NCI-H345 treated with DMSO at 0.1 percent for 48 hours (cell line): ENCODE measurements at regions not wholly inside any gene's neighbourhood (a gene's known extent, or its start where the extent isn't known, plus 50 kb on each side); places are given as distances from the start of the nearest gene placed in this dataset.

Experiments
- DNase-seq: peaks from one replicate; lab custom pipeline; 2025; ENCODE audit not compliant: unreplicated experiment; lab: John Stamatoyannopoulos, UW

DNA sequence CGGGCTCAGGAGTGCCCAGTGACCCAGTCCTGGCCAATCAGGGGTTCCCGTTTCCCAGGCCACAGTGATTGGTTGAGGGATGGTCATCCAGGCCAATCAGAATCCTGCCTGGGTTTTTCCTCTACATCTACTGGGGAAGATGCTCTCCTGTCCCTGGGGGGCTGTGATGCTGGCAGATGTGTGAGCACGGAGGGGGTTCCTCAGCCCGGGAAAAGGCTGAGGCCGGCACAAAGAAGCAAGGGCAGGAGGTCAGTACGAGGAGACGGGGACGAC is 171.2 kb downstream of the CTTN start:
- no peak for DNase-seq

DNA sequence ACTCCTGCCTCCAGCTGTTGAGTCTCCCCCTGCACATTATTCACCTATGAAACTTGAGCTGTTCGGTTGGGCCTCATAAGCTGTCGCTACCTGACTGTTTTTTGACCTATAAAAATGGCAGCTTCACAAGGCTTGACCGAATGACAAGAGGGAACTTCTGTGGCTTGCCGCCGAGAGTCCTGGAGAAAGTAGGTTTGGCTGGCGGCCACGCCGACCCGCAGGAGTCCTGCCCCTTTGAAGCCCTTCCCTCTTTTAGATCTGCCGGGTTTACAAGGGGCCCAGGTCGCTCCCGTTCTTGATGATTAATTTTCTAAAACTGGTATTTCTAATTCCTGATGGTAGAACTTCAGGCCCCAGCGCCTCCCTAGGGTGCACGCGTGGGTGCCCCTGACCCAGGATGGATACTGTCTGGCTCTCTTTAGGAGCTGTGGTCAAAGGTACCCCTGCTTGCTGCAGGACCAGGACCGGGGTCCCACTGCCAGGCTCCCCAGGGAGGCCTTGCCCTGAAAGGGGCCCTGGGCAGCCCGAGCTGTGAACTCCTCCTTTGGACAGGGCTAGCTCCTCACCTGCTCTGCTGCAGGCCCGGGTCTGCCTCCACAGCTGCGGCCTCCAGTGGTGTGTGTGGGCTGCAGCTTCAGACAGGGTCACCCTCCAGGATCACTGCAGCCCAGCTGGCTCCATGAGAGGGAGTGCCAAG is 171.8 kb downstream of the CTTN start:
- no peak for DNase-seq

DNA sequence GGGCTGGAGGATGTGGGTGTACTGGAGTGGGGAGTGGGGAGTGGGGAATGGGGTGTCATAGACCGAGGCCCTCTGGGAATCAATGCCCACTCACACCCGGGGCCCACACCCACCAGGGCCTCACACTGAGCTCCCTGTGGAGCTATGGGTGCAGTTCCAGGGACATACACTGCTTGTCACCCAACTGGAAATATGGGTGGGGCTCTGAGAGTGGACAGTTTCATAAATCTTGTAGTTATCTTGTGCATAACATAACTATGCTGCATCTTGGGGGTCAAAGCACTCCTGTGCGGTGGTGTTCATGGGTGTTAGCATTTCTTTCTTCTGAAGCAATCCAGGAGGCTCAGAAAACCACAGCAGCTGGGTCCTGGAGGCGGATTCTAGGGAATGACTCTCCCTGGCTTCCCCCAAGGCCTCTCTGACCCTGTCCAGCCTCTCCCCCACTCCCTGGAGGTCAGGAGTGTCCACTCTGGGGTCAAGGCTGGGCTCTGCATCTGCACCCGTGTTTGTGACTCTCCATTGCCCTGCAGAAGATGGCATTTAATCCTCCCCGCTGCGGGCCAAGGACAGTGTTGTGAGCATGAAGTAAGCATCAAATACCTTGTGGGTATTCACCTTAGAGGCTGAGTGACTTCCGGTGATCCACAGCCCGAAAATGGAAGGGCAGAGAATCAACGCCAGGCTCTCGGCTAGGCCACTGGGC is 172.5 kb downstream of the CTTN start:
- DNase-seq, result no peak

DNA sequence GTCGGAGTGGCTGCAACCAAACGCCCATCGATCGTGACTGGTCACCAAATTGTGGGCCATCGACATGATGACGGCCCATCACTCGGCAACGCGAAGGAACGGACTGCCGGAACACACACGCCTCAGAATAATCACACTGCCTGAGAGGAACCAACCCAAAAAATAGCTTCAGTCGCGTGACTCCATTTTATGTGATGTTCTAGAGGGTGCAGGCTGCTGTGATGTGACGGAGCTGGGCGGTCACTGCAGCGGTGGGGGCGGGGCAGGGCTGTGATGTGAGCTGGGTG is 174.6 kb downstream of the CTTN start:
- DNase-seq, result no peak

DNA sequence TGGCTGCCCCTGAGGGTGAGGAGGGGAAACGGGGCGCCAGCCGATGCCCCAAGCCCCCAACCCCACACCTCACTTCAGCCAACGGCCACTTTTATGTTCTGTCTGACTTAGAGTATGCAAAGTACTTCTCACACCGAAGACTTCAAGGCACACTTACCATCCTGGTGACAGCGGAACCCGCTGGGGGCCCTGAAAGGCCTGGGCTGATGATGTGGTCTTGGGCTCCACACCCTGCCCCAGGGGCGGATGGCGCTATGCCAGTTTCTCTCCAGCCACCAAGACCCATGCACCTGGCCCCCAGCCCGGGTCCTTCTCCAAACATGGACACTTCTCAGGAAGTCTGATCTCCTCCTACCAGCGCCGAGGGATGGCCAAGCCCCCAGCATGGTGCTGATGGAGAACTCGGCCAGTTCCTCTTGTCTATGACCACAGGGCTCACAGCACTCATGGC is 175.4 kb downstream of the CTTN start:
- no peak for DNase-seq

DNA sequence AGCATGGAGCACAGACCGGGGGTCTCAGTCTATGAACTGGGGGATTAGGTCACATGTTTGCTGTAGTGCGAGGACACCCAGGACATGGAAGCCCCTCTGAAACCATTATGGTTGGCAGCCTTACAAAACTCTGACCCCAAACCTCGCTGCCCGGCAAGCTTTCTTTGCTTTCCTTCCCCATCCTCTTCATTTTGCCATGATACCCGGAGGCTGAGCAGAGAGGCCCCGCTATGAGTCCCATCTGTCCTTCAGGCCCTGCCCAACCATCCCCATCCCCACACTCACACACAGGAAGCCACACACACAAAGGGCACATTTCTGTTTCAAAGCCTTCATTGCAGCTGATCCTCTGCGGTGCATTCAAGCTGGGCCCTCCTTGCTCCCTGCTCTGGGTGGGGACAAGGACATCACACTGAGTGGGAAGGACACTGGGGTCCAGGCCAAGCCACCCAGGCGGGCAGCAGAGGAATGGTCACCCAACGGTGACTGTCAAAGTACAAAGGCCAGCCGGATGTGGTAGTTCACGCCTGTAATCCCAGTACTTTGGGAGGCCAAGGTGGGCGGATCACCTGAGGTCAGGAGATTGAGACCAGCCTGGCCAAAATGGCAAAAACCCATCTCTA is 176.5 kb downstream of the CTTN start:
- DNase-seq, result no peak

DNA sequence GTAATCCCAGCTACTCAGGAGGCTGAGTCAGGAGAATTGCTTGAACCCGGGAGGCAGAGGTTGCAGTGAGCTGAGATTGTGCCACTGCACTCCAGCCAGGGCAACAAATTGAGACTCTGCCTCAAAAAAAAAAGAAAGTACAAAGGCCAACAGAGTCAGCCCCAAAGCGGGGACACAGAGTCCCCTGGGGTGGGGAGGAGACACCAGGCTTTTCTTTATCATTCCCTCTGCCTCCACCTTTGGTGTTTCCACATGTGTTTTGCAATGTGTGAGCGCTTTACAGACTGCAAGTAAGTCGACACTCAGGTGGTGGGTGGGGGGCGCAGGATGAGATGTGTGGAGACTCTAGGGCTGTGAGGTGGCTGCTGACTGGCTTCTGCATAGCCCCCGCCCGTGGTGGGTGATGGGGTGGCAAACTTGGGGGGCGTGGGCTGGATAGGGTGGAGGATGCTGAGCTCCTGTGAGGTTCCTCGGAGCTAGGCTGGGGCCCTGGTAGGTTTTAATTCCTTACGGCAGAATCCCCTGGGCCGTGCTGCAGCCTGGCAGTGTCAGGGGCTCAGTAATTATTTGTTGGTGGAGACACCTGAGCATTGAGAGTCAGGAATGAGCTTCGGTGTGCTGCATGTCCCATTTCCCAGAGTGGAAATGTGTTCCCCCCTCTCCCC is 177.2 kb downstream of the CTTN start:
- DNase-seq, result no peak

DNA sequence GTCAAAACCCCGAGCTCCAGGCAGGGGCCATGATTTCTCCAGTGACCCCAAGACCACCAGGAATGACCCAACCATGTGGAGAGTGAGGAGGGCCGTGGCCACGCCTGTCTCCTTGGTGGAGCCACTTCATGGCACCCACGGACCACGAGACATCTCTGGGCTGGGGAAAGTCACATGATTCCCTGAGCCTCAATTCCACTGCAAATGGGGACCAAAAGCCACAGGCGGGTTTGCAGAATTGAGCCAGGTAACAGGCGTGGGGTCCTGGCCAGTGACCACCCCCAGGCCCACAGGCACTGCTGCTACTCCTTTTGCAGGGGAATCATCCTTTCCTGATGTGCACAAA is 178.9 kb downstream of the CTTN start:
- DNase-seq, result no peak

DNA sequence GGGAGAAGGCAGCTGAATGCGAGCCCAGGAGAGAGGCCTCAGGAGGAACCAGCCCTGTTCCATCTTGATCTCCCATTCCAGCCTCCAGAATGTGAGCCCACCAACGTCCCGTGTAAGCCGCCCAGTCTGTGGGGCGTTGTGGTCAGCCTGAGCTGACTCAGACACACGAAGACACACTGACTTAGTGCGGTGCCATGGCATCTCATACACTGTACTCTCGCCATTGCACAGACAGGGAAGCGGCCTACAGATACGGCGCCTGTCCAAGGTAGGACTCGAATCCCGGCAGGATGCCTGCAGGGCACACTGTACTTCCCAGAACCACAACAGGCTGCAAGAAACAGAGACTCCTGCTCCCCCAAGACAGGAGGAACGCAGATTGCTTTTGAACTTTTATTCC is 179.6 kb downstream of the CTTN start:
- DNase-seq, result no peak

DNA sequence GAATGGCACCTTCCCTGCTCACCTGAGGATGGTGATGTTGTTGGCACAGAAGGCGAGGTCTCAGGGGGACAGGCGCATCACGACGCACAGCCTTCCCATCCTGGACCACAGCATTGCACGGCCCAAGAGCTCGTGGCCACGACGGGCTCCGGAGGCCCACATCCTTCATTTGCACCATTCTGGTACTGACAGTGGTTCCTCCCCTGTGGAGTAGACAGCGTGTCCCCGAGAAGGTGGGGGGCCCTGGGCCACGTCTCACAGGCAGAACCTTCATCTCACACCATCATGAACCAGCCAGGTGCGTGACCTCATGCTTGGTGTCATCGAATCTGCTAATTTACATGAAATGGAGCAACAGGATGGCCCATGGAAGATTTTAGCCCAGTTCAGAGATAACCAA is 180.0 kb downstream of the CTTN start:
- DNase-seq, result no peak

DNA sequence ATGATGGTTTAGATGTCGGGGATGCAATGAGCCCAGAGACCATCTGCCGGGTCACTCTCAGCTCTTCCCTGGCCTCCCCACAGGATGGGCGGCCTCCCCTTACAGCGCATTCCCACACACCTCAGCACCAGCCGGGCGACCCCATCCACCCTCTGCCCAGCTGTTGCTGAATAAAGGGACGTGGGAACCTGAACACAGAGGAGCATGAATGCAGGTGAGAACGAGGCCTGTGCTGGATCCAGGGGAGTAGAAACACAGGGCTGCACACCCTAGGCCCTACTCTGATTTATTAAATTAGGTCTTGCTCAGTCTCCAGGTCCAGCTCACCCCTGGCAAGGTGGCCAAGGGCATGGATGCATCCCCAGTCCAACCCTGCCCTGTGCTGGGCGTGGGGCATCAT is 180.5 kb downstream of the CTTN start:
- no peak for DNase-seq

DNA sequence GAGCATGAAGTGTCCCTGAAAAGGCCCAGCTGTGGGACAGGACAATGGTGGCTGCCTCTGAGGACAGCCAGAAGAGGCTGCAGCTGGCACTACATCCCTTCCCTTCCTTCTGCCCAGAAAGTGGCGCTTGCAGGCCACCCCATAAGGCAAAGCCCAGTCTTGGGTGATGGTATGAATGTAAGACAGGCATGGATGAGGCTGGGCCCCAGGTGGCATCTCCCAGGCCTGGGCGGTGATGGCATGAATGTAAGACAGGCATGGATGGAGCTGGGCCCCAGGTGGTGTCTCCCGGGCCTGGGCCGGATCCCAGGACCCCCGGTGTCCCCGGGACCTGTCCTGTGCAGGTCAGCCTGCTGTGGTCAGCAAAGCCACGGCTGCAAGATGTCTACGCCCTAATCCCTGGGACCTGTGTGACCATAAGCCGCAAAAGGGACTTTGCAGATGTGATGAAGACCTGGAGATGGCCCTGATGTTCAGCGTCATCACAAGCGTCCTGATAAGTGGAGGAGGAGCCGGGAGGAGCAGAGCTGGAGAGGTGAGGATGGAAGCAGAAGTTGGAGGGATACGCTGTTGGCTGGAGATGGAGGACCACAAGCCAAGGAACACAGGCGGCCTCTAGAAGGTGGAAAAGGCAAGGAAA is 181.1 kb downstream of the CTTN start:
- DNase-seq, result no peak

DNA sequence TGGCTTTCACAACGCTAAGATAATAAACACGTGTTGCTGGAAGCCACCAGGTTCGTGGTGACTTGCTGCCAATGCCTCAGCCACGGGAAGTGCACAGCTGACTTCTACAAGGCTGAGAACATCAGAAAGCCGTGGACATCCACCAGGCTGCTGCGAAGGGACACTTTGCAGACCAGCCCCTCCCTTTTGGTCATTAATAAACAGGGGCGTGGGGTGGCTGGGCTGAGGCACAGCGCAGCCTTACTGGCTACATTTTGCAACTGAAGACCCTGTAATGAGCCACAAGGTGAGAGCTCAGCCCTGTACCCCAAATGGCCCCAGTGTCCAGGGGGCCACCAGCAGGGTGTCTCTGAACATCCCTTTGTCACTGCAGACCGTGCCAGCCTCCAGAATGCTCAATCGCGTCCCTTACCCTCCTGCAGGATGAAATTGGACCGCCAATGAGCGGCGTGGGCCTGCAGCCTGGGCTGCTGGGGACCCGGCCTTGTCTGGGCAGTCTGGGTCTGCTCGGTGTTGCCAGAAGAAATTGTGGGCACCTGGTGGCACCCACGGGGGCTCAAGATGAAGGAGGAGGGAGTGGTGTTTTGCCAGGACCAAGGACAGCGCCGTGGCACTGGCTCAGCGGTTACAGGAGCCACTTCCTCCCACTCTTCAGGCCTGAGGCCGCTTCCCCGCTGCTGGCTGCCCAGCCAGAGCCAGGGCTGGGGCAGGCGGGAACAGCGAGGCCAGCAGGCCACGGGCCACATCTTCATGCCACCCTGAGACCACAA is 181.9 kb downstream of the CTTN start:
- no peak for DNase-seq

DNA sequence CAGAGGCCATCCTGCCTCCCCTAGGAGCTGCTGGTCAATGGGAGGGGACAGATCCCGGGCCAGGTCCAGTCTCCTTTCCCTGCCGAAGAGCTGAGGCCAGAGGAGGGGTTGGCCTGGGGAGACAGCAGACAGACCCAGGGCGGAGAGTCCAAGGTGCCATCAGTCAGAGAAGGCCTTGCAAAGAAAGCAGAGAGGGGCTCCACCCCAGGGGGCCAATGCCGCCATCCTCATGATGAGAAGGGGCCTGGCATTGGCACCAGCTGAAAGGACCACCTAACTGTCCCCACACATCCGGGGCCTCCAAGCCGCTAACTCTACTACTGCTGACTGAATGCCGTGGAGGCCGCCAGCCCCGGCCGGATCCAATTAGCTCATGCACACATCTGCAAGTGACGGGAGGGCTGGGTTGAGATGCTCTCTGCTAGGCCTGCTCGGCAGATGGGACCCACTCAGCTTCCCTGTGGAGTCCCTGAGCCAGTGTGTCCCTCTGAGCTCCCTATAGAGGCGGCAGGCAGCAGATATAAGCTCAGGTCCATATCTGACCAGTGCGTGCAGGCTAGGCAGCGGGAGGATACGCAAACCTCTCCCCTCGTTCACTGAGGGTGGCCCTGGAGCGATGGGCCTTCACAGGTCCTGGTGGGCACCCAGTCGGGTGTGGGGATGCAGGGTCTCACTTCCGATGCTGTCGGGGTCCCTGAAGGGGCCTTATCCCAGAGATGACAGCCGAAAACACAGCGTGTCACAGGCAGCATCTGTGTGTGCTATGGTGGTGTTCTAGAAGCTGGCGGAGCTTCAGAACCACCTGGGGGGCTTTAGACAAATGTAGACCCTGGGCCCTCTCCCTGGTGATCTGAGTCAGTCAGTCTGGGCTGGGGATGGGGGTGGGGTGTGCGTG is 183.9 kb downstream of the CTTN start:
- no peak for DNase-seq

DNA sequence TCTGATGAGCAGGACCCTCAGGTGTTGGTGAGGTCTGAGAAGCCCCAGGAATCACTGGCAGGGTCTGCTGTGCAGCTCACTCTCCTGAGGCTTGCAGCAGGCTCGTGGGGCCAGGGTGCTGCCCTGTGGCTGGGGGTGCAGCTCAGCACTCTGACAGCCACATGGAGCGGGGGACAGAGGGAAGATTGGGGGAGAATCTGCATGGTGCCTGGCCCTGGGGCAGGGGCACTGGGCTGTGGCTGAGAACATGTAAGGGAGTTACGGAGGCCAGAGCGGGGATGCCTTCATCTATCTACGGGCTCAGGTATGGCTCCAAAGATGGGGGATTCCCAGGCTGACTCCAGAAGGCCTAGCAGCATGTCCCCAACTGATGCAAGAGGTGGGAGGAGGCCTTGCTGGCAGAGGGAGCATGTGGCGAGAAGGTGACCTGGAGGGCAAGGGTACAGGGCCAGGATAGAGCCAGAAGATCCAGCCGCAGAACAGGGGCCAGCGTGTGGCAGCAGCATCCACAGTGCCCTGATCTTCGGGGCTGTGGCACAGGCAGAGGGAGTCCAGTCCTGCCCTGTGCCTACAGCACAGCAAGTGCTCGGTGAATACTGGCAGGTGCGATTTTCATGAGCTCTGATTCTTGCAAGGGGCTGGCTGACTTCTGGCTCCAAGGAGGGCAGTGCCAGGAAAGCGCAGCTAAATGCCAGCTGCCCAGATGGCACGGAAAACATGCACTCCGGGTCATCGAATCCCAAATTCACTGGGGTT is 184.7 kb downstream of the CTTN start:
- no peak for DNase-seq

DNA sequence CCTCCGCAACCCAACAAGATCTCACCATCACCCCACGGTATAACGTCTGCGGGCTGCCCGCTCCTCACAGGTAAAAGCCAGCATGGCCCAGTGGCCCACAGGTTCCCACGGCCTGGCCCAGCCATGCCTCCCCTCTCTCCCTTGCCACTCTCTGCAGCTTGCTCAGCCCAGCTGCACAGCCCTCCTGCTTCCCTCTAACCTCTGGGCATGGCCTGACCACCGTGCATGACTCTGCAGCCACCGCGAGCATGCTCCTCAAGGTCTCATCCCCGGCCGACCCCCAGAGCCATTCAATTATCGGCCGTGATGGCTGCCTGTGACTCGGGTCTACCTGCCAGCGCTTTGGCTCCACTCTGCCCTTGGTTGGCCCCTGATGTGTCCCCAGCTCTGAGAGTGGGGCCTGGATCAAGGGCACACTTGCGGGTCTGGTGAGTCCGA is 185.5 kb downstream of the CTTN start:
- DNase-seq, result no peak

DNA sequence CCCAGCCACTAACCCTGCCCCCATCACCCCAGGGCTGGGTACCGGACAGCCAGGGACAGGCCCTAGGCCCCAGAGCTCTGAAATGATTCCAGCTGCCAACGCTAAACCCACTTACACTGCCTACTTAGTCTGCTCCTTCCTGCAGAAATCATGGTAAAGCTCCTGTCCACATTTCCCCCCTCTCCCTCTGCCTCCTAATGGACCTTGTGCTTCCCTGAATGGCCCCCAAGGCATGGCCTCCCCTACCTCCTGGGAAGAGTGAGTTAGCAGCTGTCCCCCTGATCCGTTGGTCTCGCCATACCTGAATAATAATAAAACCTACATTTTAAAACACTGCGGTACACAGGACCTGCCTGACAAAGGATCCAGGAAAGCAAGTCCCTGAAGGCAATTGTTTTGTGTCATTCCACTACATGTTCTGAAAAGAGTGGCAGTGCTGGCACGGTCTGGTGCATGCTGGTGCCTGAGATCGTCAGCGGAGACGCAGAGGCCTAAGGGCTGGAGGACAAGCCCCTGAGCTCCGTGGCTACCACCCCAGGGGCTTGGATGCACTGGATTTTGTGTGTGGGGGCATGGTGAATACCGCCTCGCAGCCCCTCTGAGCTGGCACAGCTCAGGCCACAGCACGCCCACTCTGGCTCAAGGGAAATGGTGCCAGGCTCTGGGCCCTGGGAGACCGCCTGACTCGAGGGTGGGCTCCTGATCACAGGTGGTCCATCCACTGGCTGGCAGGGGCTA is 186.3 kb downstream of the CTTN start:
- DNase-seq, result no peak

DNA sequence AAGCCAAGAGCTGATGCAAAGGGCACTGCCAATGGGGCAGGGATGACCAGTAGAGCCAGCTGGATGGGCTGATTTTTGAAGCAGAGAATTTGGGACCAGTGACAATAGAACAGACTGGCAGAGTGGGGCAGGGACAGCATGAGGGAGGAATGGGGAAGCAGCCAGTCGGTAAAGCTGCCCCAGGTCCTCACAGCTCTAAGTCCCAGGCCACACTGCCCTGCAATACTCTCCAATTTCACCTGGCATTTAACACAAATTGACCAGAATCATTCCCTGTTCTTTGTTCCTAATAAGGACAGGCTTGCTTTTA is 186.9 kb downstream of the CTTN start:
- DNase-seq, result no peak
